ENCODE measurements at regions not wholly inside any gene's neighbourhood (a gene's known extent, or its start where the extent isn't known, plus 50 kb on each side); places are given as distances from the start of the nearest gene placed in this dataset.
A peak's percentile ranks its signal among the peaks of the same experiment; 100 is the strongest.

GRCh38 chr16:86806838-86807351 is 228.5 kb downstream of the FOXL1 start:
- no peaks in the 10 kb centered on the region for H3K27me3 ChIP-seq (ENCODE audit: control insufficient read depth, insufficient read depth)
- ATAC-seq (peak in 1 of 2 donors; percentile 32), DNase-seq (no peak)
- no peaks in the 10 kb centered on the region for H3K4me1 ChIP-seq (ENCODE audit: control insufficient read depth, insufficient read depth, low read length)
- intact Hi-C loops (cut with DNase I) = no loop called here
- no peak overlapping the region for H3K4me3 ChIP-seq (ENCODE audit: low read length)
- WGBS = 27% methylated on average over 22 of the region's 22 CpGs
- no peak overlapping the region for H3K27ac ChIP-seq (ENCODE audit: low read length)
- H3K9me3 ChIP-seq (ENCODE audit: control insufficient read depth, low read length) = no peaks in the 10 kb centered on the region

- Histone ChIP-seq H3K4me1 (ENCODE audit: control insufficient read depth, insufficient read depth, low read length) (no peaks in the 10 kb centered on the region), H3K9me3 (ENCODE audit: control insufficient read depth, low read length) (no peaks in the 10 kb centered on the region), H3K27me3 (ENCODE audit: control insufficient read depth, insufficient read depth) (no peaks in the 10 kb centered on the region), H3K4me3 (ENCODE audit: low read length) (no peak overlapping the region), H3K27ac (ENCODE audit: low read length) (no peak overlapping the region)
- 85% methylated on average over 18 of the region's 18 CpGs for WGBS
- DNase-seq (no peak), ATAC-seq (no peak)
- intact Hi-C loops (cut with DNase I) = no loop called here
These were observed 230.6 kb downstream of the FOXL1 start for GRCh38 chr16:86808863-86809444.

- intact Hi-C loops (cut with DNase I) = no loop called here
- WGBS = 71% methylated on average over 8 of the region's 8 CpGs
These were observed 231.2 kb downstream of the FOXL1 start for GRCh38 chr16:86809458-86809955.

GRCh38 chr16:86810062-86810461 is 231.7 kb downstream of the FOXL1 start:
- DNase-seq (no peak), ATAC-seq (no peak)
- 94% methylated on average over 2 of the region's 2 CpGs for WGBS
- Histone ChIP-seq H3K27me3 (ENCODE audit: control insufficient read depth, insufficient read depth) (no peaks in the 10 kb centered on the region), H3K4me3 (ENCODE audit: low read length) (no peak overlapping the region), H3K9me3 (ENCODE audit: control insufficient read depth, low read length) (no peaks in the 10 kb centered on the region), H3K4me1 (ENCODE audit: control insufficient read depth, insufficient read depth, low read length) (no peaks in the 10 kb centered on the region), H3K27ac (ENCODE audit: low read length) (no peak overlapping the region)
- intact Hi-C loops (cut with DNase I) = no loop called here

More at GRCh38 chr16:86809458-86809955, 231.2 kb downstream of the FOXL1 start:
- Histone ChIP-seq H3K4me3 (ENCODE audit: low read length) (no peak overlapping the region), H3K4me1 (ENCODE audit: control insufficient read depth, insufficient read depth, low read length) (no peaks in the 10 kb centered on the region), H3K9me3 (ENCODE audit: control insufficient read depth, low read length) (no peaks in the 10 kb centered on the region), H3K27ac (ENCODE audit: low read length) (no peak overlapping the region), H3K27me3 (ENCODE audit: control insufficient read depth, insufficient read depth) (no peaks in the 10 kb centered on the region)
- no peak for ATAC-seq
- DNase-seq = no peak

GRCh38 chr16:86812363-86812970 is 234.1 kb downstream of the FOXL1 start:
- H3K4me1 ChIP-seq (ENCODE audit: control insufficient read depth, insufficient read depth, low read length) = no peaks in the 10 kb centered on the region
- no peaks in the 10 kb centered on the region for H3K9me3 ChIP-seq (ENCODE audit: control insufficient read depth, low read length)
- intact Hi-C loops (cut with DNase I) = no loop called here
- ATAC-seq (no peak), DNase-seq (no peak)
- H3K27ac ChIP-seq (ENCODE audit: low read length) = no peak overlapping the region
- no peaks in the 10 kb centered on the region for H3K27me3 ChIP-seq (ENCODE audit: control insufficient read depth, insufficient read depth)
- H3K4me3 ChIP-seq (ENCODE audit: low read length) = no peak overlapping the region
- 65% methylated on average over 2 of the region's 2 CpGs for WGBS

- WGBS = 89% methylated on average over 7 of the region's 7 CpGs
- ATAC-seq (no peak), DNase-seq (no peak)
- H3K27me3 ChIP-seq (ENCODE audit: control insufficient read depth, insufficient read depth) = no peaks in the 10 kb centered on the region
- no peaks in the 10 kb centered on the region for H3K9me3 ChIP-seq (ENCODE audit: control insufficient read depth, low read length)
- H3K4me1 ChIP-seq (ENCODE audit: control insufficient read depth, insufficient read depth, low read length) = peaks cover 6% of the 10 kb centered on the region
- H3K27ac ChIP-seq (ENCODE audit: low read length) = no peak overlapping the region
- H3K4me3 ChIP-seq (ENCODE audit: low read length) = no peak overlapping the region
- intact Hi-C loops (cut with DNase I) = no loop called here
These were observed 235.9 kb downstream of the FOXL1 start for GRCh38 chr16:86814256-86814655.

GRCh38 chr16:86816930-86817625 is 238.7 kb downstream of the FOXL1 start:
- Histone ChIP-seq H3K27ac (ENCODE audit: low read length) (no peak overlapping the region), H3K9me3 (ENCODE audit: control insufficient read depth, low read length) (no peaks in the 10 kb centered on the region), H3K4me3 (ENCODE audit: low read length) (no peak overlapping the region), H3K27me3 (ENCODE audit: control insufficient read depth, insufficient read depth) (no peaks in the 10 kb centered on the region), H3K4me1 (ENCODE audit: control insufficient read depth, insufficient read depth, low read length) (peaks cover 8% of the 10 kb centered on the region)
- DNase-seq (no peak), ATAC-seq (no peak)
- 78% methylated on average over 9 of the region's 9 CpGs for WGBS
- intact Hi-C loops (cut with DNase I) = no loop called here

GRCh38 chr16:86818671-86819532 is 240.6 kb downstream of the FOXL1 start:
- no peak overlapping the region for H3K27ac ChIP-seq (ENCODE audit: low read length)
- DNase-seq (peak in 1 of 3 donors; percentile 50), ATAC-seq (peak; percentile 69 to 75)
- 25% methylated on average over 29 of the region's 29 CpGs for WGBS
- no peaks in the 10 kb centered on the region for H3K27me3 ChIP-seq (ENCODE audit: control insufficient read depth, insufficient read depth)
- intact Hi-C loops (cut with DNase I) = no loop called here
- H3K4me3 ChIP-seq (ENCODE audit: low read length) = peak overlapping the region; percentile 22
- H3K9me3 ChIP-seq (ENCODE audit: control insufficient read depth, low read length) = no peaks in the 10 kb centered on the region
- H3K4me1 ChIP-seq (ENCODE audit: control insufficient read depth, insufficient read depth, low read length) = peaks cover 8% of the 10 kb centered on the region

- 17% methylated on average over 4 of the region's 4 CpGs for WGBS
- no peak overlapping the region for H3K27ac ChIP-seq (ENCODE audit: low read length)
- ATAC-seq (no peak), DNase-seq (no peak)
- peaks cover 8% of the 10 kb centered on the region for H3K4me1 ChIP-seq (ENCODE audit: control insufficient read depth, insufficient read depth, low read length)
- intact Hi-C loops (cut with DNase I) = no loop called here
- H3K9me3 ChIP-seq (ENCODE audit: control insufficient read depth, low read length) = no peaks in the 10 kb centered on the region
- H3K4me3 ChIP-seq (ENCODE audit: low read length) = no peak overlapping the region
- no peaks in the 10 kb centered on the region for H3K27me3 ChIP-seq (ENCODE audit: control insufficient read depth, insufficient read depth)
These were observed 241.2 kb downstream of the FOXL1 start for GRCh38 chr16:86819533-86819892.

- Histone ChIP-seq H3K9me3 (ENCODE audit: control insufficient read depth, low read length) (no peaks in the 10 kb centered on the region), H3K27me3 (ENCODE audit: control insufficient read depth, insufficient read depth) (no peaks in the 10 kb centered on the region), H3K4me3 (ENCODE audit: low read length) (no peak overlapping the region), H3K27ac (ENCODE audit: low read length) (no peak overlapping the region), H3K4me1 (ENCODE audit: control insufficient read depth, insufficient read depth, low read length) (peaks cover 8% of the 10 kb centered on the region)
- ATAC-seq = no peak
- WGBS = 89% methylated on average over 2 of the region's 2 CpGs
- no peak for DNase-seq
- intact Hi-C loops (cut with DNase I) = no loop called here
These were observed 243.5 kb downstream of the FOXL1 start for GRCh38 chr16:86821895-86822294.

Data from right cardiac atrium (tissue), 5 donors.